Endothelial cell of umbilical vein (primary cell): ENCODE measurements at regions not wholly inside any gene's neighbourhood (a gene's known extent, or its start where the extent isn't known, plus 50 kb on each side); places are given as distances from the start of the nearest gene placed in this dataset.

Source experiments
- BruUV-seq: library from RNA; stranded (reverse); fragments of 400-500 nt; replicated peaks from 2 replicates; lab custom pipeline; 2021; lab: Mats Ljungman, UMichigan
- CTCF ChIA-PET: fragments of 300-600, 350-600 bp; sonication (Branson Sonifier 250); formaldehyde crosslinking; loops from one replicate; lab custom pipeline; 2021; ENCODE audit warnings: antibody characterized with exemption, inconsistent platforms; lab: Charles Lee
- POLR2A ChIA-PET: fragments of 300-600, 350-600 bp; sonication (Branson Sonifier 250); formaldehyde crosslinking; loops from one replicate; lab custom pipeline; 2021; ENCODE audit warnings: antibody characterized with exemption, inconsistent platforms; lab: Charles Lee
- DNase-seq: peaks from one replicate; pipeline ENCODE4 v3.0.0-alpha.2; 2011; ENCODE audit warnings: low read depth, low spot score
- FAIRE-seq: peaks from 2 replicates; lab custom pipeline; 2011; peaks lifted over from hg19 to GRCh38; lab: Jason Lieb, UNC
- H2AFZ ChIP-seq: 2 replicates; pipeline ENCODE4 v1.6.0; 2012; ENCODE audit warnings: low read depth, low read length, control low read depth, inconsistent platforms
- H3K27ac ChIP-seq: 2 replicates; pipeline ENCODE4 v1.5.1; 2011; ENCODE audit warnings: low read depth, mild to moderate bottlenecking, control low read depth, low read length, moderate library complexity; ENCODE audit not compliant: insufficient read depth
- H3K27me3 ChIP-seq, 2 experiments: 2 replicates each; pipeline versions ENCODE4 v1.6.0 to v1.6.1; 2011; ENCODE audit warnings: low read length in 2 of 2, mixed read lengths in 1 of 2; ENCODE audit not compliant: control insufficient read depth in 2 of 2, insufficient read depth in 2 of 2
- H3K36me3 ChIP-seq, 2 experiments: 2 replicates in 1 of 2; 3 replicates in 1 of 2; pipeline ENCODE4 v1.5.1; 2011; ENCODE audit warnings: low read length in 2 of 2, mild to moderate bottlenecking in 1 of 2, moderate library complexity in 1 of 2; ENCODE audit not compliant: control insufficient read depth in 2 of 2, insufficient read depth in 2 of 2; ENCODE audit errors: extremely low read depth in 1 of 2
- H3K4me1 ChIP-seq: 3 replicates; pipeline ENCODE4 v1.5.1; 2011; ENCODE audit warnings: mild to moderate bottlenecking, low read length; ENCODE audit not compliant: control insufficient read depth, insufficient read depth; ENCODE audit errors: extremely low read depth
- H3K4me2 ChIP-seq: 2 replicates; pipeline ENCODE4 v1.6.1; 2011; ENCODE audit warnings: low read length, control low read depth, mixed read lengths; ENCODE audit not compliant: insufficient read depth
- H3K4me3 ChIP-seq, 3 experiments: fragments of 200-600 bp in 1 of 3; sonication (generic), shearing (Covaris generic) in 1 of 3; replicated peaks in 1 of 3; 2 replicates each; pipeline ENCODE4 v1.5.1; 2011 to 2016; ENCODE audit warnings: control low read depth in 3 of 3, low read length in 3 of 3, mild to moderate bottlenecking in 2 of 3, inconsistent platforms in 1 of 3, low read depth in 1 of 3, moderate library complexity in 1 of 3; ENCODE audit not compliant: insufficient read depth in 1 of 3
- H3K79me2 ChIP-seq: 2 replicates; pipeline ENCODE4 v1.6.0; 2012; ENCODE audit warnings: low read length, inconsistent platforms; ENCODE audit not compliant: control insufficient read depth, insufficient read depth
- H3K9ac ChIP-seq: replicated peaks from 2 replicates; pipeline ENCODE3; 2011; ENCODE audit warnings: low read length, control low read depth; ENCODE audit not compliant: insufficient read depth; ENCODE audit errors: extremely low read depth
- H3K9me1 ChIP-seq: replicated peaks from 3 replicates; pipeline ENCODE4 v1.6.0; 2011; ENCODE audit warnings: mild to moderate bottlenecking, low read length; ENCODE audit not compliant: control insufficient read depth, insufficient read depth; ENCODE audit errors: extremely low read depth
- H3K9me3 ChIP-seq: replicated peaks from 2 replicates; pipeline ENCODE4 v1.5.1; 2012; ENCODE audit warnings: low read length, inconsistent platforms; ENCODE audit not compliant: control insufficient read depth, insufficient read depth
- H4K20me1 ChIP-seq: replicated peaks from 2 replicates; pipeline ENCODE3; 2011; ENCODE audit warnings: mild to moderate bottlenecking, low read length; ENCODE audit not compliant: control insufficient read depth, insufficient read depth; ENCODE audit errors: extremely low read depth
- EZH2 ChIP-seq: IDR thresholded peaks from 2 replicates; pipeline ENCODE4 v1.6.1; 2012; ENCODE audit warnings: borderline replicate concordance, low read depth, mild to moderate bottlenecking, moderate library complexity, low read length, inconsistent platforms; ENCODE audit not compliant: severe bottlenecking
- FOS ChIP-seq: IDR thresholded peaks from 2 replicates; pipeline ENCODE4 v1.6.1; 2011; ENCODE audit warnings: mild to moderate bottlenecking, low read length, moderate library complexity, borderline replicate concordance; ENCODE audit not compliant: insufficient read depth
- GATA2 ChIP-seq: IDR thresholded peaks from 2 replicates; pipeline ENCODE4 v1.7.0; 2011; ENCODE audit warnings: low read depth, mild to moderate bottlenecking, moderate library complexity, mixed read lengths, low read length; ENCODE audit not compliant: insufficient read length, insufficient read depth
- JUN ChIP-seq: IDR thresholded peaks from 2 replicates; pipeline ENCODE4 v1.6.1; 2011; ENCODE audit warnings: borderline replicate concordance, low read depth; ENCODE audit not compliant: insufficient read length, insufficient read depth
- MYC ChIP-seq: IDR thresholded peaks from one replicate; pipeline ENCODE4 v1.6.1; 2011; ENCODE audit warnings: mild to moderate bottlenecking, low read depth, low read length
- POLR2A ChIP-seq: IDR thresholded peaks from 2 replicates; pipeline ENCODE4 v1.6.1; 2012; ENCODE audit warnings: low read depth, mild to moderate bottlenecking, control low read depth, low read length
- POLR2AphosphoS5 ChIP-seq: IDR thresholded peaks from 2 replicates; pipeline ENCODE4 v1.6.1; 2012; ENCODE audit warnings: low read depth, mild to moderate bottlenecking, control low read depth, low read length, moderate library complexity; ENCODE audit not compliant: insufficient read depth
- dilution Hi-C: fragments of 300-500 bp; cut with MboI; formaldehyde crosslinking; loops from one replicate; pipeline ENCODE4 v1.15.0; 2019; ENCODE audit warnings: low sequenced_read_pairs; ENCODE audit not compliant: extremely low pct_ligation_motif_present
- intact Hi-C: fragments of 100-400 bp; cut with micrococcal nuclease; formaldehyde crosslinking; loops from one replicate; pipeline ENCODE4 v1.10.0; 2022
- TF ChIP-seq, protein P1 (sequence below): IDR thresholded peaks from 2 replicates; pipeline ENCODE4 v1.6.1; 2011; ENCODE audit not compliant: insufficient read depth, insufficient read length
- TF ChIP-seq, protein P2 (sequence below), 2 donors: IDR thresholded peaks; 1 replicate in 1 of 2; 2 replicates in 1 of 2; pipeline ENCODE4 v1.5.1; 2011; ENCODE audit warnings: low read length in 2 of 2, mild to moderate bottlenecking in 2 of 2, moderate library complexity in 2 of 2, control low read depth in 1 of 2, inconsistent platforms in 1 of 2, low read depth in 1 of 2; ENCODE audit not compliant: insufficient read depth in 1 of 2; ENCODE audit errors: extremely low read depth in 1 of 2

DNA sequence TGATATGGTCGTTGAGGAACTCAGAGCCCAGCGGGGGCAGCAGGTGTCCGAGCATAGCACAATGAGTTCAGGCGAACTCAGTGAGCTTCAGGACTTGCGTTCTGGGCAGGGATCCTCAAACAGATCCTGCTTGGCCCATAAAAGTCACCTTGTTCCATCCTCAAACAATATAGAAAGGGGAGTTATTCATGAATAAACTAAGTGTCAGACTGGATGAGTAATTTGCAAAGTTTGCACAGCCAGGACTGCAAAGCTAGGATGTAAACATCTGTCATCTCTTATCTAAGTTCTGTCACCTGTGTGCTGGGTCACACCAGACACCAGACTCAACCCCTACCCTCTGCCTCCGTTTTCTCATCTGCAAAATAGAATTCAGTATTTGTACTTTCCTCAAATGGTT lies 58.0 kb upstream of the PFKP start:
- BruUV-seq = no TSS peak
- POLR2A ChIA-PET = no interaction called here
- H3K27me3 ChIP-seq = peaks cover 0 to 4% of the 10 kb centered on the region in 2 experiments
- CTCF ChIA-PET = no interaction called here
- intact Hi-C loops = no loop called here
- FAIRE-seq = no peak
- H3K36me3 ChIP-seq = no peaks in the 10 kb centered on the region
- H3K79me2 ChIP-seq = no peaks in the 10 kb centered on the region
- DNase-seq = no peak
- no peaks in the 10 kb centered on the region for H3K9me1 ChIP-seq
- no peak overlapping the region for H3K4me3 ChIP-seq
- no peak overlapping the region for H3K9ac ChIP-seq
- H3K9me3 ChIP-seq = no peaks in the 10 kb centered on the region
- dilution Hi-C loops = no loop called here
- H2AFZ ChIP-seq = no peak overlapping the region
- no peak for TF ChIP-seq MYC
- no peak for TF ChIP-seq FOS
- TF ChIP-seq POLR2A = no peak
- no peak for TF ChIP-seq EZH2
- no peak for TF ChIP-seq POLR2AphosphoS5
- TF ChIP-seq, protein P1, sequence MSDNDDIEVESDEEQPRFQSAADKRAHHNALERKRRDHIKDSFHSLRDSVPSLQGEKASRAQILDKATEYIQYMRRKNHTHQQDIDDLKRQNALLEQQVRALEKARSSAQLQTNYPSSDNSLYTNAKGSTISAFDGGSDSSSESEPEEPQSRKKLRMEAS = no peak
- TF ChIP-seq JUN = no peak
- TF ChIP-seq GATA2 = no peak
- TF ChIP-seq, protein P2, sequence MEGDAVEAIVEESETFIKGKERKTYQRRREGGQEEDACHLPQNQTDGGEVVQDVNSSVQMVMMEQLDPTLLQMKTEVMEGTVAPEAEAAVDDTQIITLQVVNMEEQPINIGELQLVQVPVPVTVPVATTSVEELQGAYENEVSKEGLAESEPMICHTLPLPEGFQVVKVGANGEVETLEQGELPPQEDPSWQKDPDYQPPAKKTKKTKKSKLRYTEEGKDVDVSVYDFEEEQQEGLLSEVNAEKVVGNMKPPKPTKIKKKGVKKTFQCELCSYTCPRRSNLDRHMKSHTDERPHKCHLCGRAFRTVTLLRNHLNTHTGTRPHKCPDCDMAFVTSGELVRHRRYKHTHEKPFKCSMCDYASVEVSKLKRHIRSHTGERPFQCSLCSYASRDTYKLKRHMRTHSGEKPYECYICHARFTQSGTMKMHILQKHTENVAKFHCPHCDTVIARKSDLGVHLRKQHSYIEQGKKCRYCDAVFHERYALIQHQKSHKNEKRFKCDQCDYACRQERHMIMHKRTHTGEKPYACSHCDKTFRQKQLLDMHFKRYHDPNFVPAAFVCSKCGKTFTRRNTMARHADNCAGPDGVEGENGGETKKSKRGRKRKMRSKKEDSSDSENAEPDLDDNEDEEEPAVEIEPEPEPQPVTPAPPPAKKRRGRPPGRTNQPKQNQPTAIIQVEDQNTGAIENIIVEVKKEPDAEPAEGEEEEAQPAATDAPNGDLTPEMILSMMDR (IDR thresholded peaks at IDR 0.05; ENCODE audit: extremely low read depth in 1 of 2, insufficient read depth in 1 of 2, low read depth in 1 of 2, low read length in 2 of 2) = no peak
- H4K20me1 ChIP-seq = no peaks in the 10 kb centered on the region
- H3K27ac ChIP-seq = no peak overlapping the region
- H3K4me2 ChIP-seq = no peak overlapping the region
- no peaks in the 10 kb centered on the region for H3K4me1 ChIP-seq
